Endothelial cell of umbilical vein (primary cell): ENCODE measurements at regions not wholly inside any gene's neighbourhood (a gene's known extent, or its start where the extent isn't known, plus 50 kb on each side); places are given as distances from the start of the nearest gene placed in this dataset.

Experiments used
- BruUV-seq: library from RNA; stranded (reverse); fragments of 400-500 nt; replicated peaks from 2 replicates; lab custom pipeline; 2021; lab: Mats Ljungman, UMichigan
- CTCF ChIA-PET: fragments of 300-600, 350-600 bp; sonication (Branson Sonifier 250); formaldehyde crosslinking; loops from one replicate; lab custom pipeline; 2021; ENCODE audit warnings: antibody characterized with exemption, inconsistent platforms; lab: Charles Lee
- POLR2A ChIA-PET: fragments of 300-600, 350-600 bp; sonication (Branson Sonifier 250); formaldehyde crosslinking; loops from one replicate; lab custom pipeline; 2021; ENCODE audit warnings: antibody characterized with exemption, inconsistent platforms; lab: Charles Lee
- DNase-seq: peaks from one replicate; pipeline ENCODE4 v3.0.0-alpha.2; 2011; ENCODE audit warnings: low read depth, low spot score
- FAIRE-seq: peaks from 2 replicates; lab custom pipeline; 2011; peaks lifted over from hg19 to GRCh38; lab: Jason Lieb, UNC
- H2AFZ ChIP-seq: 2 replicates; pipeline ENCODE4 v1.6.0; 2012; ENCODE audit warnings: low read depth, low read length, control low read depth, inconsistent platforms
- H3K27ac ChIP-seq: 2 replicates; pipeline ENCODE4 v1.5.1; 2011; ENCODE audit warnings: low read depth, mild to moderate bottlenecking, control low read depth, low read length, moderate library complexity; ENCODE audit not compliant: insufficient read depth
- H3K27me3 ChIP-seq, 2 experiments: 2 replicates each; pipeline versions ENCODE4 v1.6.0 to v1.6.1; 2011; ENCODE audit warnings: low read length in 2 of 2, mixed read lengths in 1 of 2; ENCODE audit not compliant: control insufficient read depth in 2 of 2, insufficient read depth in 2 of 2
- H3K36me3 ChIP-seq, 2 experiments: 2 replicates in 1 of 2; 3 replicates in 1 of 2; pipeline ENCODE4 v1.5.1; 2011; ENCODE audit warnings: low read length in 2 of 2, mild to moderate bottlenecking in 1 of 2, moderate library complexity in 1 of 2; ENCODE audit not compliant: control insufficient read depth in 2 of 2, insufficient read depth in 2 of 2; ENCODE audit errors: extremely low read depth in 1 of 2
- H3K4me1 ChIP-seq: 3 replicates; pipeline ENCODE4 v1.5.1; 2011; ENCODE audit warnings: mild to moderate bottlenecking, low read length; ENCODE audit not compliant: control insufficient read depth, insufficient read depth; ENCODE audit errors: extremely low read depth
- H3K4me2 ChIP-seq: 2 replicates; pipeline ENCODE4 v1.6.1; 2011; ENCODE audit warnings: low read length, control low read depth, mixed read lengths; ENCODE audit not compliant: insufficient read depth
- H3K4me3 ChIP-seq, 3 experiments: fragments of 200-600 bp in 1 of 3; sonication (generic), shearing (Covaris generic) in 1 of 3; replicated peaks in 1 of 3; 2 replicates each; pipeline ENCODE4 v1.5.1; 2011 to 2016; ENCODE audit warnings: control low read depth in 3 of 3, low read length in 3 of 3, mild to moderate bottlenecking in 2 of 3, inconsistent platforms in 1 of 3, low read depth in 1 of 3, moderate library complexity in 1 of 3; ENCODE audit not compliant: insufficient read depth in 1 of 3
- H3K79me2 ChIP-seq: 2 replicates; pipeline ENCODE4 v1.6.0; 2012; ENCODE audit warnings: low read length, inconsistent platforms; ENCODE audit not compliant: control insufficient read depth, insufficient read depth
- H3K9ac ChIP-seq: replicated peaks from 2 replicates; pipeline ENCODE3; 2011; ENCODE audit warnings: low read length, control low read depth; ENCODE audit not compliant: insufficient read depth; ENCODE audit errors: extremely low read depth
- H3K9me1 ChIP-seq: replicated peaks from 3 replicates; pipeline ENCODE4 v1.6.0; 2011; ENCODE audit warnings: mild to moderate bottlenecking, low read length; ENCODE audit not compliant: control insufficient read depth, insufficient read depth; ENCODE audit errors: extremely low read depth
- H3K9me3 ChIP-seq: replicated peaks from 2 replicates; pipeline ENCODE4 v1.5.1; 2012; ENCODE audit warnings: low read length, inconsistent platforms; ENCODE audit not compliant: control insufficient read depth, insufficient read depth
- H4K20me1 ChIP-seq: replicated peaks from 2 replicates; pipeline ENCODE3; 2011; ENCODE audit warnings: mild to moderate bottlenecking, low read length; ENCODE audit not compliant: control insufficient read depth, insufficient read depth; ENCODE audit errors: extremely low read depth
- EZH2 ChIP-seq: IDR thresholded peaks from 2 replicates; pipeline ENCODE4 v1.6.1; 2012; ENCODE audit warnings: borderline replicate concordance, low read depth, mild to moderate bottlenecking, moderate library complexity, low read length, inconsistent platforms; ENCODE audit not compliant: severe bottlenecking
- FOS ChIP-seq: IDR thresholded peaks from 2 replicates; pipeline ENCODE4 v1.6.1; 2011; ENCODE audit warnings: mild to moderate bottlenecking, low read length, moderate library complexity, borderline replicate concordance; ENCODE audit not compliant: insufficient read depth
- GATA2 ChIP-seq: IDR thresholded peaks from 2 replicates; pipeline ENCODE4 v1.7.0; 2011; ENCODE audit warnings: low read depth, mild to moderate bottlenecking, moderate library complexity, mixed read lengths, low read length; ENCODE audit not compliant: insufficient read length, insufficient read depth
- JUN ChIP-seq: IDR thresholded peaks from 2 replicates; pipeline ENCODE4 v1.6.1; 2011; ENCODE audit warnings: borderline replicate concordance, low read depth; ENCODE audit not compliant: insufficient read length, insufficient read depth
- MAX ChIP-seq: IDR thresholded peaks from 2 replicates; pipeline ENCODE4 v1.6.1; 2011; ENCODE audit not compliant: insufficient read depth, insufficient read length
- MYC ChIP-seq: IDR thresholded peaks from one replicate; pipeline ENCODE4 v1.6.1; 2011; ENCODE audit warnings: mild to moderate bottlenecking, low read depth, low read length
- POLR2A ChIP-seq: IDR thresholded peaks from 2 replicates; pipeline ENCODE4 v1.6.1; 2012; ENCODE audit warnings: low read depth, mild to moderate bottlenecking, control low read depth, low read length
- POLR2AphosphoS5 ChIP-seq: IDR thresholded peaks from 2 replicates; pipeline ENCODE4 v1.6.1; 2012; ENCODE audit warnings: low read depth, mild to moderate bottlenecking, control low read depth, low read length, moderate library complexity; ENCODE audit not compliant: insufficient read depth
- dilution Hi-C: fragments of 300-500 bp; cut with MboI; formaldehyde crosslinking; loops from one replicate; pipeline ENCODE4 v1.15.0; 2019; ENCODE audit warnings: low sequenced_read_pairs; ENCODE audit not compliant: extremely low pct_ligation_motif_present
- intact Hi-C: fragments of 100-400 bp; cut with micrococcal nuclease; formaldehyde crosslinking; loops from one replicate; pipeline ENCODE4 v1.10.0; 2022
- TF ChIP-seq, protein P1 (sequence below), 2 donors: IDR thresholded peaks; 1 replicate in 1 of 2; 2 replicates in 1 of 2; pipeline ENCODE4 v1.5.1; 2011; ENCODE audit warnings: low read length in 2 of 2, mild to moderate bottlenecking in 2 of 2, moderate library complexity in 2 of 2, control low read depth in 1 of 2, inconsistent platforms in 1 of 2, low read depth in 1 of 2; ENCODE audit not compliant: insufficient read depth in 1 of 2; ENCODE audit errors: extremely low read depth in 1 of 2

DNA sequence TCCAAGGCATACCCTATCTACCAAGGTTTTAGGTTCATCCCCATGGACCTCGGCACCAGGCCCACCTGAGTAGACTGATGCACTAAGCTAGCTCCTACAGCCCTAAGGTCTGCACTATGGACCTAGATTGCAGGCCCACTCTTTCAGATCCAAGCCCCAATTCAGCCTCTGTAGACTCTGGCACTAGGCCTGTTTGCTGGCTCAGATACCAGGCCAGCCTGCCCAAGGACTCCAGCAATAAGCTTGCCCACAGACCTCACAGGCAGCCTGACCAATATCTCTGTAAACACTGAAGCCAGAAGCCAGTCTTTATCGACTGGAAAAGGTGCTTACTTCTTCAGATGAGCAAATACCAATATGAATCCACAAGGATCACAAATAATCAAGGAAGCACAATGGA lies 411.3 kb downstream of the INSC start:
- POLR2A ChIA-PET: no interaction called here
- dilution Hi-C loops (no loop called here), intact Hi-C loops (no loop called here)
- Histone ChIP-seq H4K20me1 (no peaks in the 10 kb centered on the region), H3K9ac (no peak overlapping the region), H3K27me3 (no peaks in the 10 kb centered on the region), H3K27ac (no peak overlapping the region), H2AFZ (no peak overlapping the region), H3K4me1 (no peaks in the 10 kb centered on the region), H3K4me3 (no peak overlapping the region), H3K9me1 (no peaks in the 10 kb centered on the region), H3K4me2 (no peak overlapping the region), H3K9me3 (peaks cover 6% of the 10 kb centered on the region), H3K36me3 (no peaks in the 10 kb centered on the region), H3K79me2 (no peaks in the 10 kb centered on the region)
- DNase-seq (no peak), FAIRE-seq (no peak)
- BruUV-seq: no TSS peak
- TF ChIP-seq FOS (no peak), POLR2A (no peak)
- TF ChIP-seq, protein P1, sequence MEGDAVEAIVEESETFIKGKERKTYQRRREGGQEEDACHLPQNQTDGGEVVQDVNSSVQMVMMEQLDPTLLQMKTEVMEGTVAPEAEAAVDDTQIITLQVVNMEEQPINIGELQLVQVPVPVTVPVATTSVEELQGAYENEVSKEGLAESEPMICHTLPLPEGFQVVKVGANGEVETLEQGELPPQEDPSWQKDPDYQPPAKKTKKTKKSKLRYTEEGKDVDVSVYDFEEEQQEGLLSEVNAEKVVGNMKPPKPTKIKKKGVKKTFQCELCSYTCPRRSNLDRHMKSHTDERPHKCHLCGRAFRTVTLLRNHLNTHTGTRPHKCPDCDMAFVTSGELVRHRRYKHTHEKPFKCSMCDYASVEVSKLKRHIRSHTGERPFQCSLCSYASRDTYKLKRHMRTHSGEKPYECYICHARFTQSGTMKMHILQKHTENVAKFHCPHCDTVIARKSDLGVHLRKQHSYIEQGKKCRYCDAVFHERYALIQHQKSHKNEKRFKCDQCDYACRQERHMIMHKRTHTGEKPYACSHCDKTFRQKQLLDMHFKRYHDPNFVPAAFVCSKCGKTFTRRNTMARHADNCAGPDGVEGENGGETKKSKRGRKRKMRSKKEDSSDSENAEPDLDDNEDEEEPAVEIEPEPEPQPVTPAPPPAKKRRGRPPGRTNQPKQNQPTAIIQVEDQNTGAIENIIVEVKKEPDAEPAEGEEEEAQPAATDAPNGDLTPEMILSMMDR (IDR thresholded peaks at IDR 0.05; ENCODE audit: extremely low read depth in 1 of 2, insufficient read depth in 1 of 2, low read depth in 1 of 2, low read length in 2 of 2): no peak
- CTCF ChIA-PET: no interaction called here

DNA sequence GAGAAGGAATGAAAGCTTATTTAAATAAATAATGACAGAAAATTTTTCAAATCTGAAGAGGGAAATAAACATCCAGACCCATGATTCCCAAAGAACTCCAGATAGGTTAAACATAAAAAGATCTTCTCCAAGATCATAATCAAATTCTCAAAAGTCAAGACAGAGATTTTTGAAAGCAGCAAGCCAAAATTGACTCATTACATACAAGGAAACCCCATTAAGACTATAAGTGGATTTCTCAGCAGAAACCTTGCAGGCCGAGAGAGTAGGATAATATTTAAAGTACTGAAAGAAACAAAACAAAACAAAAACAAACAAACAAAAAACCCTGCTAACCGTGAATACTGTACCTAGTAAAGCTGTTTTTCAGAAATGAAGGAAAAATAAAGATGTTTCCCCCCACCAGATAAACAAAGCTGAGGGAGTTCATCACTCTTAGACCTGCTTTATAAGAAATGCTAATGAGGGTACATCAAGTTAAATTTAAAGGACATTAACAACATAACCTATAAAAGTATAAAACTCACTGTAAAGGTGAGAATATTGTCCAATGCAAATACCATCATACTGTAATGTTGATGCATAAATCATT lies 412.2 kb downstream of the INSC start:
- intact Hi-C loops (no loop called here), dilution Hi-C loops (no loop called here)
- no peak overlapping the region for H3K9ac ChIP-seq
- H3K4me1 ChIP-seq: no peaks in the 10 kb centered on the region
- no peaks in the 10 kb centered on the region for H3K36me3 ChIP-seq
- DNase-seq: no peak
- H3K79me2 ChIP-seq: no peaks in the 10 kb centered on the region
- no peaks in the 10 kb centered on the region for H4K20me1 ChIP-seq
- BruUV-seq: no TSS peak
- no peak overlapping the region for H3K27ac ChIP-seq
- FAIRE-seq: no peak
- no peaks in the 10 kb centered on the region for H3K27me3 ChIP-seq
- peaks cover 6% of the 10 kb centered on the region for H3K9me3 ChIP-seq
- H2AFZ ChIP-seq: no peak overlapping the region
- no peak overlapping the region for H3K4me2 ChIP-seq
- no peak overlapping the region for H3K4me3 ChIP-seq
- H3K9me1 ChIP-seq: no peaks in the 10 kb centered on the region
- POLR2A ChIA-PET: no interaction called here
- CTCF ChIA-PET: no interaction called here
- no peak for TF ChIP-seq JUN
- no peak for TF ChIP-seq MAX
- no peak for TF ChIP-seq GATA2
- TF ChIP-seq POLR2A: no peak
- no peak for TF ChIP-seq POLR2AphosphoS5
- no peak for TF ChIP-seq FOS
- no peak for TF ChIP-seq EZH2
- TF ChIP-seq, protein P1 (IDR thresholded peaks at IDR 0.05; ENCODE audit: extremely low read depth in 1 of 2, insufficient read depth in 1 of 2, low read depth in 1 of 2, low read length in 2 of 2): no peak
- no peak for TF ChIP-seq MYC
